ENCODE measurements at regions not wholly inside any gene's neighbourhood (a gene's known extent, or its start where the extent isn't known, plus 50 kb on each side); places are given as distances from the start of the nearest gene placed in this dataset.
"Not testable (repeated sequence)": the region's sequence is repeated elsewhere in the genome, so short reads cannot be mapped to it uniquely, and the experiment has no call there.

GRCh38 chr13:86907156-86907555 lies 764.0 kb upstream of the SLITRK5 start:
- H3K4me3 ChIP-seq (ENCODE audit: control insufficient read depth, low read depth, low read length): no peak overlapping the region
- TF ChIP-seq, protein P1, sequence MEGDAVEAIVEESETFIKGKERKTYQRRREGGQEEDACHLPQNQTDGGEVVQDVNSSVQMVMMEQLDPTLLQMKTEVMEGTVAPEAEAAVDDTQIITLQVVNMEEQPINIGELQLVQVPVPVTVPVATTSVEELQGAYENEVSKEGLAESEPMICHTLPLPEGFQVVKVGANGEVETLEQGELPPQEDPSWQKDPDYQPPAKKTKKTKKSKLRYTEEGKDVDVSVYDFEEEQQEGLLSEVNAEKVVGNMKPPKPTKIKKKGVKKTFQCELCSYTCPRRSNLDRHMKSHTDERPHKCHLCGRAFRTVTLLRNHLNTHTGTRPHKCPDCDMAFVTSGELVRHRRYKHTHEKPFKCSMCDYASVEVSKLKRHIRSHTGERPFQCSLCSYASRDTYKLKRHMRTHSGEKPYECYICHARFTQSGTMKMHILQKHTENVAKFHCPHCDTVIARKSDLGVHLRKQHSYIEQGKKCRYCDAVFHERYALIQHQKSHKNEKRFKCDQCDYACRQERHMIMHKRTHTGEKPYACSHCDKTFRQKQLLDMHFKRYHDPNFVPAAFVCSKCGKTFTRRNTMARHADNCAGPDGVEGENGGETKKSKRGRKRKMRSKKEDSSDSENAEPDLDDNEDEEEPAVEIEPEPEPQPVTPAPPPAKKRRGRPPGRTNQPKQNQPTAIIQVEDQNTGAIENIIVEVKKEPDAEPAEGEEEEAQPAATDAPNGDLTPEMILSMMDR (IDR thresholded peaks at IDR 0.05; ENCODE audit: control insufficient read depth, insufficient read depth, low read depth, low read length, missing control alignments): no peak
- DNase-seq (ENCODE audit: low read depth): no peak

GRCh38 chr13:86909318-86909717 lies 761.9 kb upstream of the SLITRK5 start:
- H3K4me3 ChIP-seq (ENCODE audit: control insufficient read depth, low read depth, low read length): no peak overlapping the region
- TF ChIP-seq, protein P1 (IDR thresholded peaks at IDR 0.05; ENCODE audit: control insufficient read depth, insufficient read depth, low read depth, low read length, missing control alignments): no peak
- DNase-seq (ENCODE audit: low read depth): no peak

GRCh38 chr13:86914757-86915156 lies 756.4 kb upstream of the SLITRK5 start:
- DNase-seq (ENCODE audit: low read depth): no peak
- TF ChIP-seq, protein P1 (IDR thresholded peaks at IDR 0.05; ENCODE audit: control insufficient read depth, insufficient read depth, low read depth, low read length, missing control alignments): no peak
- H3K4me3 ChIP-seq (ENCODE audit: control insufficient read depth, low read depth, low read length): no peak overlapping the region

GRCh38 chr13:86917438-86917837 lies 753.7 kb upstream of the SLITRK5 start:
- not testable (repeated sequence) for H3K4me3 ChIP-seq (ENCODE audit: control insufficient read depth, low read depth, low read length); DNase-seq (ENCODE audit: low read depth)

GRCh38 chr13:86918682-86919081 lies 752.5 kb upstream of the SLITRK5 start:
- H3K4me3 ChIP-seq (ENCODE audit: control insufficient read depth, low read depth, low read length): no peak overlapping the region
- DNase-seq (ENCODE audit: low read depth): no peak

GRCh38 chr13:86920961-86921360 lies 750.2 kb upstream of the SLITRK5 start:
- no peak overlapping the region for H3K4me3 ChIP-seq (ENCODE audit: control insufficient read depth, low read depth, low read length)
- TF ChIP-seq, protein P1 (IDR thresholded peaks at IDR 0.05; ENCODE audit: control insufficient read depth, insufficient read depth, low read depth, low read length, missing control alignments): no peak
- no peak for DNase-seq (ENCODE audit: low read depth)

More at GRCh38 chr13:86918682-86919081, 752.5 kb upstream of the SLITRK5 start:
- TF ChIP-seq, protein P1 (IDR thresholded peaks at IDR 0.05; ENCODE audit: control insufficient read depth, insufficient read depth, low read depth, low read length, missing control alignments): no peak

GRCh38 chr13:86922936-86923335 lies 748.2 kb upstream of the SLITRK5 start:
- TF ChIP-seq, protein P1 (IDR thresholded peaks at IDR 0.05; ENCODE audit: control insufficient read depth, insufficient read depth, low read depth, low read length, missing control alignments): no peak
- no peak overlapping the region for H3K4me3 ChIP-seq (ENCODE audit: control insufficient read depth, low read depth, low read length)
- DNase-seq (ENCODE audit: low read depth): no peak

DNA sequence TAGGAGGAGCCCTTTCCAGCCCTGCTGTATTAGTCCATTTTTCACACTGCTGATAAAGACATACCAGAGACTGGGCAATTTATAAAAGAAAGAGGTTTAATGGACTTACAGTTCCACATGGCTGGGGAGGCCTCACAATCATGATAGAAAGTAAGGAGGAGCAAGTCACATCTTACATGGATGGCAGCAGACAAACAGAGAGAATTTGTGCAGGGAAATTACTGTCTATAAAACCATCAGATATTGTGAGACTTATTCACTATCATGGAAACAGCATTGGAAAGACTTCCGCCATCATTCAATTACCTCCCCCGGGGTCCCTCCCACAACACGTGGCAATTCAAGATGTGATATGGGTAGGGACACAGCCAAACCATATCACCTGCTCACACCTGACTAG lies 744.3 kb upstream of the SLITRK5 start:
- DNase-seq (ENCODE audit: low read depth); H3K4me3 ChIP-seq (ENCODE audit: control insufficient read depth, low read depth, low read length): not testable (repeated sequence)

Measured in AG09309 (cell line).